Vagina (tissue), 2 donors: ENCODE measurements at regions not wholly inside any gene's neighbourhood (a gene's known extent, or its start where the extent isn't known, plus 50 kb on each side); places are given as distances from the start of the nearest gene placed in this dataset.

Experiments
- DNase-seq, 2 donors: peaks; one replicate each; pipeline ENCODE4 v3.0.0-alpha.2; 2017; ENCODE audit errors: extremely low spot score in 2 of 2
- H3K27ac ChIP-seq: fragments of 200-600 bp; sonication (generic); one replicate; pipeline ENCODE4 v1.5.1; 2019
- H3K27me3 ChIP-seq: fragments of 200-600 bp; sonication (generic); one replicate; pipeline ENCODE4 v1.5.1; 2019
- H3K36me3 ChIP-seq, 2 donors: fragments of 200-600 bp; sonication (generic); one replicate each; pipeline ENCODE4 v1.5.1; 2017 to 2019
- H3K4me1 ChIP-seq: fragments of 200-600 bp; sonication (generic); one replicate; pipeline ENCODE4 v1.5.1; 2019
- H3K4me3 ChIP-seq, 2 donors: fragments of 200-600 bp; sonication (generic); 1 replicate in 1 of 2; 2 replicates in 1 of 2; pipeline ENCODE4 v1.5.1; 2016 to 2019
- H3K9me3 ChIP-seq: fragments of 200-600 bp; sonication (generic); one replicate; pipeline ENCODE4 v1.5.1; 2019
- CTCF ChIP-seq, 3 experiments: fragments of 450-650 bp in 2 of 3; fragments of 200-600 bp in 1 of 3; sonication (generic) in 1 of 3; IDR thresholded peaks; one replicate each; pipeline ENCODE4 v1.5.1; 2017 to 2019; ENCODE audit warnings: antibody characterized with exemption in 3 of 3, mild to moderate bottlenecking in 2 of 3, moderate library complexity in 2 of 3
- POLR2A ChIP-seq, 2 donors: fragments of 450-650 bp; IDR thresholded peaks; one replicate each; pipeline ENCODE4 v1.6.1; 2017; ENCODE audit warnings: antibody characterized with exemption in 2 of 2, mild to moderate bottlenecking in 2 of 2, moderate library complexity in 2 of 2
- POLR2AphosphoS5 ChIP-seq, 2 donors: sonication (generic); formaldehyde crosslinking; IDR thresholded peaks; one replicate each; pipeline ENCODE4 v1.9.0; 2017; ENCODE audit warnings: antibody characterized with exemption in 2 of 2, mild to moderate bottlenecking in 2 of 2, low read depth in 1 of 2; ENCODE audit not compliant: insufficient read depth in 1 of 2
- intact Hi-C: fragments of 100-400 bp; cut with DNase I; formaldehyde crosslinking; loops from one replicate; pipeline ENCODE4 v1.15.1; 2023

- H3K27ac ChIP-seq, result no peak overlapping the region
- no peaks in the 10 kb centered on the region for H3K27me3 ChIP-seq
- intact Hi-C loops, result no loop called here
- DNase-seq, result no peak
- no peak for TF ChIP-seq CTCF (IDR thresholded peaks at IDR 0.05)
- no peak for TF ChIP-seq POLR2AphosphoS5 (IDR thresholded peaks at IDR 0.05; ENCODE audit: insufficient read depth in 1 of 2, low read depth in 1 of 2)
- TF ChIP-seq POLR2A (IDR thresholded peaks at IDR 0.05), result no peak
- no peaks in the 10 kb centered on the region for H3K36me3 ChIP-seq
- no peaks in the 10 kb centered on the region for H3K4me1 ChIP-seq
- H3K4me3 ChIP-seq, result no peak overlapping the region
- H3K9me3 ChIP-seq, result no peaks in the 10 kb centered on the region
Observed at GRCh38 chr13:57286511-57287098, 119.6 kb downstream of the PRR20E start.

GRCh38 chr13:57302604-57303003 is 135.6 kb downstream of the PRR20E start:
- H3K4me3 ChIP-seq, result no peak overlapping the region
- H3K9me3 ChIP-seq, result no peaks in the 10 kb centered on the region
- H3K4me1 ChIP-seq, result no peaks in the 10 kb centered on the region
- H3K27me3 ChIP-seq, result no peaks in the 10 kb centered on the region
- no peak overlapping the region for H3K27ac ChIP-seq
- intact Hi-C loops, result no loop called here
- no peak for DNase-seq
- no peaks in the 10 kb centered on the region for H3K36me3 ChIP-seq
- TF ChIP-seq CTCF (IDR thresholded peaks at IDR 0.05), result no peak
- no peak for TF ChIP-seq POLR2AphosphoS5 (IDR thresholded peaks at IDR 0.05; ENCODE audit: insufficient read depth in 1 of 2, low read depth in 1 of 2)
- TF ChIP-seq POLR2A (IDR thresholded peaks at IDR 0.05), result no peak

- Histone ChIP-seq H3K27ac (no peak overlapping the region), H3K4me3 (no peak overlapping the region)
- intact Hi-C loops, result no loop called here
Observed at GRCh38 chr13:57311009-57311586, 144.1 kb downstream of the PRR20E start.

GRCh38 chr13:57314897-57315520 is 148.0 kb downstream of the PRR20E start:
- H3K9me3 ChIP-seq, result no peaks in the 10 kb centered on the region
- peak in 1 of 2 donors; percentile 75 for DNase-seq
- no peak for TF ChIP-seq POLR2A (IDR thresholded peaks at IDR 0.05)
- no peak for TF ChIP-seq CTCF (IDR thresholded peaks at IDR 0.05)
- no peak for TF ChIP-seq POLR2AphosphoS5 (IDR thresholded peaks at IDR 0.05; ENCODE audit: insufficient read depth in 1 of 2, low read depth in 1 of 2)
- no peaks in the 10 kb centered on the region for H3K36me3 ChIP-seq
- H3K4me1 ChIP-seq, result no peaks in the 10 kb centered on the region
- intact Hi-C loops, result no loop called here
- H3K27me3 ChIP-seq, result no peaks in the 10 kb centered on the region
- H3K27ac ChIP-seq, result no peak overlapping the region
- no peak overlapping the region for H3K4me3 ChIP-seq

More at GRCh38 chr13:57311009-57311586, 144.1 kb downstream of the PRR20E start:
- TF ChIP-seq POLR2AphosphoS5 (IDR thresholded peaks at IDR 0.05; ENCODE audit: insufficient read depth in 1 of 2, low read depth in 1 of 2), result no peak
- TF ChIP-seq CTCF (IDR thresholded peaks at IDR 0.05), result no peak
- TF ChIP-seq POLR2A (IDR thresholded peaks at IDR 0.05), result no peak
- Histone ChIP-seq H3K4me1 (no peaks in the 10 kb centered on the region), H3K27me3 (no peaks in the 10 kb centered on the region), H3K36me3 (no peaks in the 10 kb centered on the region), H3K9me3 (no peaks in the 10 kb centered on the region)
- no peak for DNase-seq

- no peaks in the 10 kb centered on the region for H3K9me3 ChIP-seq
- intact Hi-C loops, result no loop called here
- no peaks in the 10 kb centered on the region for H3K4me1 ChIP-seq
- H3K27me3 ChIP-seq, result no peaks in the 10 kb centered on the region
- no peak overlapping the region for H3K27ac ChIP-seq
- H3K4me3 ChIP-seq, result no peak overlapping the region
- no peaks in the 10 kb centered on the region for H3K36me3 ChIP-seq
- no peak for TF ChIP-seq POLR2A (IDR thresholded peaks at IDR 0.05)
- no peak for TF ChIP-seq CTCF (IDR thresholded peaks at IDR 0.05)
- no peak for TF ChIP-seq POLR2AphosphoS5 (IDR thresholded peaks at IDR 0.05; ENCODE audit: insufficient read depth in 1 of 2, low read depth in 1 of 2)
- no peak for DNase-seq
Observed at GRCh38 chr13:57326532-57326931, 159.5 kb downstream of the PRR20E start.
